SK-N-MC (cell line): ENCODE measurements at regions not wholly inside any gene's neighbourhood (a gene's known extent, or its start where the extent isn't known, plus 50 kb on each side); places are given as distances from the start of the nearest gene placed in this dataset.

ENCODE experiments used
- EZH2 ChIP-seq: fragments of 200-600 bp; sonication (generic); IDR thresholded peaks from one replicate; pipeline ENCODE4 v1.6.1; 2017; ENCODE audit warnings: antibody characterized with exemption
- FOXP2 ChIP-seq: optimal IDR thresholded peaks from 2 replicates; pipeline ENCODE3; 2011; ENCODE audit warnings: mild to moderate bottlenecking, moderate library complexity; ENCODE audit not compliant: insufficient read depth; ENCODE audit errors: extremely low read length, control extremely low read depth

- TF ChIP-seq FOXP2 (no peak), EZH2 (no peak)
These were observed 131.9 kb upstream of the ID2 start for GRCh38 chr2:8549942-8550341.
